ENCODE measurements at regions not wholly inside any gene's neighbourhood (a gene's known extent, or its start where the extent isn't known, plus 50 kb on each side); places are given as distances from the start of the nearest gene placed in this dataset.
"Not testable (repeated sequence)": the region's sequence is repeated elsewhere in the genome, so short reads cannot be mapped to it uniquely, and the experiment has no call there.

- not testable (repeated sequence) for TF ChIP-seq POLR2AphosphoS5 (IDR thresholded peaks at IDR 0.05; ENCODE audit: low read depth, low read length); ZNF367 (CRISPR knock-in tag; IDR thresholded peaks at IDR 0.05; ENCODE audit: borderline replicate concordance); CTCF (CRISPR knock-in tag; IDR thresholded peaks at IDR 0.05); SAFB2 (CRISPR knock-in tag; IDR thresholded peaks at IDR 0.05; ENCODE audit: borderline replicate concordance, low read depth); FOXM1 (CRISPR knock-in tag; IDR thresholded peaks at IDR 0.05); POLR2A (IDR thresholded peaks at IDR 0.05; ENCODE audit: insufficient read depth in 1 of 2, low read depth in 2 of 2, low read length in 2 of 2)
- TF ChIP-seq ZFP91 (CRISPR knock-in tag; IDR thresholded peaks at IDR 0.05; ENCODE audit: borderline replicate concordance) = peak; percentile 47
Observed at GRCh38 chr4:12461576-12461975, 1022.6 kb downstream of the RAB28 start.

All from HepG2 (cell line).